ENCODE measurements at regions not wholly inside any gene's neighbourhood (a gene's known extent, or its start where the extent isn't known, plus 50 kb on each side); places are given as distances from the start of the nearest gene placed in this dataset.

GRCh38 chr2:18253686-18254197, 306.7 kb downstream of the RDH14 start:
- DNase-seq (ENCODE audit: low spot score): no peak

GRCh38 chr2:18251486-18251885, 309.0 kb downstream of the RDH14 start:
- DNase-seq (ENCODE audit: low spot score): no peak

GRCh38 chr2:18247282-18248110, 313.0 kb downstream of the RDH14 start:
- DNase-seq (ENCODE audit: low spot score): no peak

GRCh38 chr2:18245375-18245774, 315.1 kb downstream of the RDH14 start:
- DNase-seq (ENCODE audit: low spot score): no peak

- DNase-seq (ENCODE audit: low spot score): no peak
These were observed 315.6 kb downstream of the RDH14 start for GRCh38 chr2:18244845-18245244.

GRCh38 chr2:18243816-18244215, 316.6 kb downstream of the RDH14 start:
- DNase-seq (ENCODE audit: low spot score): no peak

GRCh38 chr2:18242716-18243115, 317.7 kb downstream of the RDH14 start:
- DNase-seq (ENCODE audit: low spot score): no peak

- DNase-seq (ENCODE audit: low spot score): no peak
These were observed 322.2 kb downstream of the RDH14 start for GRCh38 chr2:18238209-18238608.

GRCh38 chr2:18237298-18237697, 323.2 kb downstream of the RDH14 start:
- DNase-seq (ENCODE audit: low spot score): no peak

GRCh38 chr2:18232731-18233438, 327.6 kb downstream of the RDH14 start:
- DNase-seq (ENCODE audit: low spot score): no peak

- no peak for DNase-seq (ENCODE audit: low spot score)
These were observed 329.8 kb downstream of the RDH14 start for GRCh38 chr2:18230668-18231067.

GRCh38 chr2:18219676-18220075, 340.8 kb downstream of the RDH14 start:
- DNase-seq (ENCODE audit: low spot score): no peak

GRCh38 chr2:18218160-18218933, 339.9 kb downstream of the KCNS3 start:
- no peak for DNase-seq (ENCODE audit: low spot score)

- DNase-seq (ENCODE audit: low spot score): no peak
These were observed 336.5 kb downstream of the KCNS3 start for GRCh38 chr2:18214936-18215335.

- no peak for DNase-seq (ENCODE audit: low spot score)
These were observed 335.5 kb downstream of the KCNS3 start for GRCh38 chr2:18213986-18214385.

GRCh38 chr2:18209934-18210639, 331.6 kb downstream of the KCNS3 start:
- no peak for DNase-seq (ENCODE audit: low spot score)

GRCh38 chr2:18208956-18209355, 330.5 kb downstream of the KCNS3 start:
- no peak for DNase-seq (ENCODE audit: low spot score)

- no peak for DNase-seq (ENCODE audit: low spot score)
These were observed 322.3 kb downstream of the KCNS3 start for GRCh38 chr2:18200771-18201170.

GRCh38 chr2:18198677-18199076, 320.2 kb downstream of the KCNS3 start:
- no peak for DNase-seq (ENCODE audit: low spot score)

- no peak for DNase-seq (ENCODE audit: low spot score)
These were observed 315.7 kb downstream of the KCNS3 start for GRCh38 chr2:18194161-18194560.

- DNase-seq (ENCODE audit: low spot score): no peak
These were observed 308.5 kb downstream of the KCNS3 start for GRCh38 chr2:18186816-18187613.

Measured in hematopoietic multipotent progenitor cell treated with erythropoietin and hydrocortisone succinate and interleukin-3 and kit ligand, for 17 days (in vitro differentiated cells).